HFF-Myc (cell line): ENCODE measurements at regions not wholly inside any gene's neighbourhood (a gene's known extent, or its start where the extent isn't known, plus 50 kb on each side); places are given as distances from the start of the nearest gene placed in this dataset.

Experiments
- DNase-seq: peaks from one replicate; pipeline ENCODE4 v3.0.0-alpha.2; 2011; ENCODE audit warnings: low read depth; ENCODE audit errors: extremely low read depth
- H3K4me3 ChIP-seq: replicated peaks from 2 replicates; pipeline ENCODE4 v1.5.1; 2011; ENCODE audit warnings: low read depth, mild to moderate bottlenecking, control low read depth, low read length
- CTCF ChIP-seq: IDR thresholded peaks from 2 replicates; pipeline ENCODE4 v1.5.1; 2012; ENCODE audit warnings: mild to moderate bottlenecking, low read depth, low read length, control low read depth; ENCODE audit errors: missing control alignments

GRCh38 chr1:96331596-96331995, 390.0 kb upstream of the PTBP2 start:
- TF ChIP-seq CTCF = no peak
- H3K4me3 ChIP-seq = no peak overlapping the region
- no peak for DNase-seq

DNA sequence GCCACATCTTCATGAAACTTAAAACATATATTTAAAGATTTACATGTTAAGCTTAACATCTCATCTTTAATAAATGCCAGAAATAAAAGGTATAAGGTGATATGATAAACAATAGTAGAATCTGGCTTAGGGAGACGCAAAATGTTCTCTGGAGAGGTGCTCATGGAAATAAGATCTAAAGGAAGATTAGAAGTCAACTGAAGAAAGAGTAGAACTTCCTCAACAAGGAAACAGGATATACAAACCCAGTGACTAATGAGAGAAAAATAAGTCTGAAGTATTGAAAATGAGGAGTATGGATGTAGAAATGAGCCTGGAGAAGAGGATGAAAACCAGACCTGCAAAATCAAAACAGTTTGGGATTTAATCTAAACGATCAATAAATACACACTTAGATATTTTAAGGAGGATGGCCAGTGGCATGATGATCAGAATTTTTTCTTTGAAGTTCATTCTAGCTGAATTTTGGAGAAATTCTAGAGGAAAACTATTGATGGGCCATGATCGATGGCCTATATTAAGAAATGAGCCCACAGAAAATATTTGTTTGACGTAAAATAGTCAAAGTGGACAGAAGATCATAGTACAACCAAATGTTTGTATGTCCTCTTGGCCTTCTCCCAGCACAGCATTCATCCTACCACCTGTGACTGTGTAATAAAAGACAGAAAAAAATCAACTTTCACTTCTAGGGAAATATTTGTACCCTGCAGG, 387.9 kb upstream of the PTBP2 start:
- no peak for TF ChIP-seq CTCF
- DNase-seq = no peak
- no peak overlapping the region for H3K4me3 ChIP-seq

DNA sequence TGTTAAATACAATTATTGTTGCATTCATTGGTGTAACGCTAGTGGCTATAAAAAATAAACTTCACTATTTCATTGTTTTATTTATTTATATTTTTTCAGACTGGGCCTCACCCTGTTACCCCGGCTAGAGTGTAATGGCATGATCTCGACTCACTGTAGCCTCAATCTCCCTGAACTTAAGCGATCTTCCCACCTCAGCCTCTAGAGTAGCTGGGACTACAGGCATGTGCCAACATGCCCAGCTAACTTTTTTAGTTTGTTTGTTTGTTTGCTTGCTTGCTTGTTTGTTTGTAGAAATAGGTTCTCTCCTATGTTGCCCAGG, 387.4 kb upstream of the PTBP2 start:
- TF ChIP-seq CTCF = no peak
- DNase-seq = no peak
- H3K4me3 ChIP-seq = no peak overlapping the region

DNA sequence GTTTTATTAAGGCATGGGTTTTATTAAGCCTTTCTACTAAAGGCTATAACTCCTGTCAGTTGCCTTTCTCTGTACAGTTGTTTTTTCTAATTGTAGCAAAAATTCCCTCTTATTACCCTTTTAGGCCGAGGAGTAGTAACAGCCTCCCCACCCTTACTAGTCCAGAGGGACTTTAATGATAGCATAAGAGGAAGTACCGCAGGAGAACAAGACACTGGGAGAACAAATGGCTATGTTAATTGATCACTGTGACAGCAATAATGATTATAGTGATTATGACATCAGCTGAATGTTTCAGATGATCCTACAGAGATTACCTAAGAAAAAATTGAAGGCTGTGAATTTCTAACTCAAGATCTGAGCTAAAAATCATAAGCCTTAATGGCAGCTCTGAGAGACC, 383.0 kb upstream of the PTBP2 start:
- H3K4me3 ChIP-seq = no peak overlapping the region
- no peak for DNase-seq
- TF ChIP-seq CTCF = no peak

DNA sequence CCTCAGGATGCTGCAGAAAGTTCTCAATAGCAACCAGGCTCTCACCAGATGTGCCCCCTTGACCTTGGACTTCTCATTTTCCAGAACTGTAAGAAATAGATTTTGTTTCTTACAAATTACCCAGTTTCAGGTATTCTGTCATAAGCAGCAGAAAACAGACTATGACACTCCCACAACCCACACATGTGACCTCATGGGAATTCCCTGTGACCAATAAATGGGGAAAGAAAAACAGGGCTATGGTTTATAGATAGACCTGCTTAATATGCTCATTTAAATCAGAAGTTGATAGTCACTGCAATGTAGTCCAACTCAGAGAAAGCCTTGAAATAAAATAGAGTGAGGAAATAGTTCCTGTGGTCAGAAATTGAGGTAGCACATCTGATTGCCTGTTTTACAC, 380.9 kb upstream of the PTBP2 start:
- no peak for DNase-seq
- no peak overlapping the region for H3K4me3 ChIP-seq
- no peak for TF ChIP-seq CTCF

DNA sequence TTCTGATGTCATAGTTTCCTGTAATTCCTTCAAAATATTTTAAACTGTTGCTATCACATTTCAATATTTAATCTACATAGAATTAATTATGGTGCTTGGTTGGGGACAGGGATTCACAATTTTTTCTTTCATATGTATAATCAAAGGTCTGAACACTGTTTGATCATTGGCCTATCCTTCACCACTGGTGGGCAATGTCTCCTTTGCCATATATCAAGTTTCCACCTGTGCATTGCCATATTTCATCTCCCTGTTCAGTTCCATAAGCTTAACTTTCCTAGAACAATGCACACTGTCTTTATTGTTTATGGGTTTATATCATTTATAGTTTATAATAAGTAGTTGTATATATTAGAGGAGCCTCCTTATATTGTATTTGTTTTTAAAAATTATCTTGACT, 374.9 kb upstream of the PTBP2 start:
- no peak for TF ChIP-seq CTCF
- DNase-seq = no peak
- H3K4me3 ChIP-seq = no peak overlapping the region

- no peak overlapping the region for H3K4me3 ChIP-seq
- TF ChIP-seq CTCF = no peak
- DNase-seq = no peak
These were observed 371.7 kb upstream of the PTBP2 start for GRCh38 chr1:96349896-96350295.
